Gastroesophageal sphincter (tissue), 3 donors: ENCODE measurements at regions not wholly inside any gene's neighbourhood (a gene's known extent, or its start where the extent isn't known, plus 50 kb on each side); places are given as distances from the start of the nearest gene placed in this dataset.

Experiments used
- POLR2A ChIP-seq, 2 donors: fragments of 450-650 bp; IDR thresholded peaks; one replicate each; pipeline ENCODE4 v1.6.1; 2017; ENCODE audit warnings: antibody characterized with exemption in 2 of 2, mild to moderate bottlenecking in 2 of 2, moderate library complexity in 1 of 2
- POLR2AphosphoS5 ChIP-seq: sonication (generic); formaldehyde crosslinking; IDR thresholded peaks from one replicate; pipeline ENCODE4 v1.6.1; 2017; ENCODE audit warnings: antibody characterized with exemption
- TF ChIP-seq, protein P1 (sequence below), 4 experiments: fragments of 200-600 bp in 2 of 4; fragments of 450-650 bp in 2 of 4; sonication (generic) in 1 of 4; IDR thresholded peaks; one replicate each; pipeline ENCODE4 v1.5.1; 2017 to 2019; ENCODE audit warnings: antibody characterized with exemption in 4 of 4, mild to moderate bottlenecking in 2 of 4, moderate library complexity in 2 of 4

DNA sequence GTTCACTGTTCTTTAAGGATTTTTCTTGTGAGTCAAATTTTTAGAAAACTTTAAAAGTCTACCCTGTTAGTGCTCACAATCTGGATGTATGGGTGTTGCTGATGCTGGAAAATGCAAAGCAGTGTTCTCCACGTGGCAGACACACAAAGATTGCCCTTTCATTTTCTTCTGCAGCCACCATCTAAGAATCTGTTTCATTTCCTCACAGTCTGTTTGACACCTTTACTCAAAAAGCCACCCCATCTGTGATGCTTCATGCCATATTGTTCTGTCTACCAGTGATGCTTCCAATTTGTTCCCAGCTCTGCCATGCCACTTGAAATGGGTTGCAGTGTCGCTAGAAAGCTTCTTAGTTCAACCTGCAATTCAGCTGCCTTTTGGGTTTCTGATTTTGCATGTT lies 464.2 kb upstream of the UBE2E3 start:
- no peak for TF ChIP-seq POLR2A (IDR thresholded peaks at IDR 0.05)
- TF ChIP-seq, protein P1, sequence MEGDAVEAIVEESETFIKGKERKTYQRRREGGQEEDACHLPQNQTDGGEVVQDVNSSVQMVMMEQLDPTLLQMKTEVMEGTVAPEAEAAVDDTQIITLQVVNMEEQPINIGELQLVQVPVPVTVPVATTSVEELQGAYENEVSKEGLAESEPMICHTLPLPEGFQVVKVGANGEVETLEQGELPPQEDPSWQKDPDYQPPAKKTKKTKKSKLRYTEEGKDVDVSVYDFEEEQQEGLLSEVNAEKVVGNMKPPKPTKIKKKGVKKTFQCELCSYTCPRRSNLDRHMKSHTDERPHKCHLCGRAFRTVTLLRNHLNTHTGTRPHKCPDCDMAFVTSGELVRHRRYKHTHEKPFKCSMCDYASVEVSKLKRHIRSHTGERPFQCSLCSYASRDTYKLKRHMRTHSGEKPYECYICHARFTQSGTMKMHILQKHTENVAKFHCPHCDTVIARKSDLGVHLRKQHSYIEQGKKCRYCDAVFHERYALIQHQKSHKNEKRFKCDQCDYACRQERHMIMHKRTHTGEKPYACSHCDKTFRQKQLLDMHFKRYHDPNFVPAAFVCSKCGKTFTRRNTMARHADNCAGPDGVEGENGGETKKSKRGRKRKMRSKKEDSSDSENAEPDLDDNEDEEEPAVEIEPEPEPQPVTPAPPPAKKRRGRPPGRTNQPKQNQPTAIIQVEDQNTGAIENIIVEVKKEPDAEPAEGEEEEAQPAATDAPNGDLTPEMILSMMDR (IDR thresholded peaks at IDR 0.05) = no peak
- TF ChIP-seq POLR2AphosphoS5 = no peak
